DOHH2 (cell line): ENCODE measurements at regions not wholly inside any gene's neighbourhood (a gene's known extent, or its start where the extent isn't known, plus 50 kb on each side); places are given as distances from the start of the nearest gene placed in this dataset.

Experiments
- H3F3A ChIP-seq: fragments of 200-600 bp; sonication (generic), shearing (Covaris generic); 2 replicates; pipeline ENCODE4 v1.6.0; 2016; ENCODE audit warnings: antibody characterized with exemption, mild to moderate bottlenecking; ENCODE audit not compliant: control insufficient read depth, insufficient read depth
- H3K27ac ChIP-seq: fragments of 200-600 bp; sonication (generic); 2 replicates; pipeline ENCODE4 v1.5.1; 2014; ENCODE audit warnings: low read depth, mild to moderate bottlenecking, low read length, moderate library complexity
- H3K27me3 ChIP-seq: fragments of 200-600 bp; sonication (generic); 2 replicates; pipeline ENCODE4 v1.6.1; 2014; ENCODE audit warnings: mild to moderate bottlenecking, low read length, mixed read lengths; ENCODE audit not compliant: control insufficient read depth
- H3K36me3 ChIP-seq: fragments of 200-600 bp; sonication (generic); 2 replicates; pipeline ENCODE4 v1.6.1; 2014; ENCODE audit warnings: mild to moderate bottlenecking, low read length, moderate library complexity, mixed read lengths; ENCODE audit not compliant: control insufficient read depth
- H3K4me1 ChIP-seq: fragments of 200-600 bp; sonication (generic); 2 replicates; pipeline ENCODE4 v1.6.1; 2014; ENCODE audit warnings: mild to moderate bottlenecking, low read length, mixed read lengths; ENCODE audit not compliant: control insufficient read depth
- H3K4me2 ChIP-seq: fragments of 200-600 bp; sonication (generic); 2 replicates; pipeline ENCODE4 v1.6.0; 2014; ENCODE audit warnings: mild to moderate bottlenecking, low read length, moderate library complexity
- H3K4me3 ChIP-seq: fragments of 200-600 bp; sonication (generic); 2 replicates; pipeline ENCODE4 v1.5.1; 2014; ENCODE audit warnings: mild to moderate bottlenecking, low read length, mixed read lengths
- H3K79me2 ChIP-seq: fragments of 200-600 bp; sonication (generic); 2 replicates; pipeline ENCODE4 v1.6.1; 2014; ENCODE audit warnings: mild to moderate bottlenecking, low read length, mixed read lengths; ENCODE audit not compliant: control insufficient read depth
- H3K9me2 ChIP-seq: fragments of 200-600 bp; sonication (generic); replicated peaks from 2 replicates; pipeline ENCODE4 v1.6.1; 2014; ENCODE audit warnings: mild to moderate bottlenecking, low read length, mixed read lengths; ENCODE audit not compliant: control insufficient read depth
- H3K9me3 ChIP-seq: fragments of 200-600 bp; sonication (generic); 2 replicates; pipeline ENCODE4 v1.6.1; 2014; ENCODE audit warnings: antibody characterized with exemption, low read length, mixed read lengths; ENCODE audit not compliant: control insufficient read depth, insufficient read depth
- H4K20me1 ChIP-seq: fragments of 200-600 bp; sonication (generic); 2 replicates; pipeline ENCODE4 v1.6.0; 2014; ENCODE audit warnings: low read depth, mild to moderate bottlenecking, antibody characterized with exemption, low read length, moderate library complexity; ENCODE audit not compliant: control insufficient read depth, insufficient read depth
- CTCF ChIP-seq: fragments of 200-600 bp; sonication (generic); IDR thresholded peaks from one replicate; pipeline ENCODE4 v1.5.1; 2014; ENCODE audit warnings: antibody characterized with exemption, mild to moderate bottlenecking, low read depth, low read length; ENCODE audit not compliant: poor library complexity, severe bottlenecking
- EZH2phosphoT487 ChIP-seq: fragments of 200-600 bp; sonication (generic); IDR thresholded peaks from 2 replicates; pipeline ENCODE4 v1.6.1; 2017; ENCODE audit warnings: borderline replicate concordance, mild to moderate bottlenecking, antibody characterized with exemption, low read length, moderate library complexity, mixed read lengths

GRCh38 chr4:177737387-177737940 is 295.2 kb upstream of the AGA start:
- TF ChIP-seq EZH2phosphoT487: no peak
- no peak for TF ChIP-seq CTCF
- Histone ChIP-seq H3K27ac (no peak overlapping the region), H3K36me3 (no peaks in the 10 kb centered on the region), H3K27me3 (no peaks in the 10 kb centered on the region), H3K4me1 (no peaks in the 10 kb centered on the region), H3K9me3 (no peaks in the 10 kb centered on the region), H3F3A (no peaks in the 10 kb centered on the region), H4K20me1 (no peaks in the 10 kb centered on the region), H3K4me2 (no peak overlapping the region), H3K79me2 (no peaks in the 10 kb centered on the region), H3K4me3 (no peak overlapping the region), H3K9me2 (0 out of 2 replicates have a peak, but pooled peaks cover 2% of the 10 kb centered on the region)

GRCh38 chr4:177740563-177740962 is 298.3 kb upstream of the AGA start:
- H3F3A ChIP-seq: no peaks in the 10 kb centered on the region
- H3K27ac ChIP-seq: no peak overlapping the region
- no peak for TF ChIP-seq CTCF
- TF ChIP-seq EZH2phosphoT487: no peak

GRCh38 chr4:177759729-177760128 is 317.5 kb upstream of the AGA start:
- no peaks in the 10 kb centered on the region for H4K20me1 ChIP-seq
- H3K9me3 ChIP-seq: no peaks in the 10 kb centered on the region
- no peak overlapping the region for H3K4me3 ChIP-seq
- H3K4me1 ChIP-seq: no peaks in the 10 kb centered on the region
- H3K4me2 ChIP-seq: no peak overlapping the region
- no peaks in the 10 kb centered on the region for H3K27me3 ChIP-seq
- no peaks in the 10 kb centered on the region for H3F3A ChIP-seq
- H3K9me2 ChIP-seq: no peaks in the 10 kb centered on the region
- no peak for TF ChIP-seq EZH2phosphoT487
- no peak for TF ChIP-seq CTCF
- no peak overlapping the region for H3K27ac ChIP-seq
- H3K36me3 ChIP-seq: no peaks in the 10 kb centered on the region
- no peaks in the 10 kb centered on the region for H3K79me2 ChIP-seq

More at GRCh38 chr4:177740563-177740962, 298.3 kb upstream of the AGA start:
- Histone ChIP-seq H3K9me3 (no peaks in the 10 kb centered on the region), H3K4me2 (no peak overlapping the region), H3K36me3 (no peaks in the 10 kb centered on the region), H4K20me1 (no peaks in the 10 kb centered on the region), H3K4me1 (no peaks in the 10 kb centered on the region), H3K4me3 (no peak overlapping the region), H3K79me2 (no peaks in the 10 kb centered on the region), H3K9me2 (no peaks in the 10 kb centered on the region), H3K27me3 (no peaks in the 10 kb centered on the region)
